Stomach (tissue), 4 donors: ENCODE measurements at regions not wholly inside any gene's neighbourhood (a gene's known extent, or its start where the extent isn't known, plus 50 kb on each side); places are given as distances from the start of the nearest gene placed in this dataset.

ENCODE experiments used
- EP300 ChIP-seq: sonication (generic); formaldehyde crosslinking; IDR thresholded peaks from one replicate; pipeline ENCODE4 v1.6.1; 2017; ENCODE audit warnings: antibody characterized with exemption
- POLR2A ChIP-seq, 4 donors: fragments of 450-650 bp; IDR thresholded peaks; one replicate each; pipeline ENCODE4 v1.6.1; 2016; ENCODE audit warnings: antibody characterized with exemption in 4 of 4, control low read depth in 2 of 4, mild to moderate bottlenecking in 1 of 4, moderate library complexity in 1 of 4
- TF ChIP-seq, protein P1 (sequence below), 7 experiments: fragments of 450-650 bp in 4 of 7; fragments of 200-600 bp in 3 of 7; sonication (generic) in 3 of 7; IDR thresholded peaks; one replicate each; pipeline ENCODE4 v1.5.1; 2016 to 2019; ENCODE audit warnings: antibody characterized with exemption in 7 of 7, control low read depth in 2 of 7, mild to moderate bottlenecking in 1 of 7

- TF ChIP-seq, protein P1, sequence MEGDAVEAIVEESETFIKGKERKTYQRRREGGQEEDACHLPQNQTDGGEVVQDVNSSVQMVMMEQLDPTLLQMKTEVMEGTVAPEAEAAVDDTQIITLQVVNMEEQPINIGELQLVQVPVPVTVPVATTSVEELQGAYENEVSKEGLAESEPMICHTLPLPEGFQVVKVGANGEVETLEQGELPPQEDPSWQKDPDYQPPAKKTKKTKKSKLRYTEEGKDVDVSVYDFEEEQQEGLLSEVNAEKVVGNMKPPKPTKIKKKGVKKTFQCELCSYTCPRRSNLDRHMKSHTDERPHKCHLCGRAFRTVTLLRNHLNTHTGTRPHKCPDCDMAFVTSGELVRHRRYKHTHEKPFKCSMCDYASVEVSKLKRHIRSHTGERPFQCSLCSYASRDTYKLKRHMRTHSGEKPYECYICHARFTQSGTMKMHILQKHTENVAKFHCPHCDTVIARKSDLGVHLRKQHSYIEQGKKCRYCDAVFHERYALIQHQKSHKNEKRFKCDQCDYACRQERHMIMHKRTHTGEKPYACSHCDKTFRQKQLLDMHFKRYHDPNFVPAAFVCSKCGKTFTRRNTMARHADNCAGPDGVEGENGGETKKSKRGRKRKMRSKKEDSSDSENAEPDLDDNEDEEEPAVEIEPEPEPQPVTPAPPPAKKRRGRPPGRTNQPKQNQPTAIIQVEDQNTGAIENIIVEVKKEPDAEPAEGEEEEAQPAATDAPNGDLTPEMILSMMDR (IDR thresholded peaks at IDR 0.05): no peak
- TF ChIP-seq POLR2A (IDR thresholded peaks at IDR 0.05) (no peak), EP300 (no peak)
Observed at GRCh38 chr9:118521261-118521660, 817.1 kb downstream of the TLR4 start.
